HEK293 (cell line): ENCODE measurements at regions not wholly inside any gene's neighbourhood (a gene's known extent, or its start where the extent isn't known, plus 50 kb on each side); places are given as distances from the start of the nearest gene placed in this dataset.

Experiments used
- CTCF ChIA-PET: fragments of 350-600 bp; formaldehyde crosslinking; extraction: SDS; loops from one replicate; lab custom pipeline; 2021; ENCODE audit warnings: antibody characterized with exemption; lab: Yijun Ruan, JAX
- POLR2A ChIA-PET: fragments of 300-600 bp; formaldehyde crosslinking; extraction: SDS; loops from one replicate; lab custom pipeline; 2020; ENCODE audit warnings: antibody characterized with exemption, inconsistent platforms; lab: Yijun Ruan, JAX
- H3K27ac ChIP-seq: fragments of 200-500 bp; sonication (Bioruptor generic); 2 replicates; pipeline ENCODE4 v1.5.1; 2014; ENCODE audit warnings: low read depth, low read length, control low read depth, inconsistent platforms; ENCODE audit errors: extremely low read depth
- H3K36me3 ChIP-seq, 2 experiments: fragments of 200-500 bp in 1 of 2; sonication (Bioruptor generic) in 1 of 2; 1 replicate in 1 of 2; 2 replicates in 1 of 2; pipeline ENCODE4 v1.5.1; 2014 to 2017; ENCODE audit warnings: inconsistent platforms in 2 of 2, low read length in 2 of 2; ENCODE audit not compliant: control insufficient read depth in 2 of 2, insufficient read depth in 1 of 2
- H3K4me1 ChIP-seq: fragments of 200-500 bp; sonication (Bioruptor generic); 2 replicates; pipeline ENCODE4 v1.5.1; 2014; ENCODE audit warnings: mild to moderate bottlenecking, low read length, inconsistent platforms; ENCODE audit not compliant: control insufficient read depth, insufficient read depth
- H3K4me3 ChIP-seq: 2 replicates; pipeline ENCODE4 v1.5.1; 2011; ENCODE audit warnings: low read depth, mild to moderate bottlenecking, control low read depth, low read length, moderate library complexity
- H3K9me3 ChIP-seq: fragments of 200-500 bp; sonication (Bioruptor generic); 2 replicates; pipeline ENCODE4 v1.5.1; 2014; ENCODE audit warnings: low read depth, low read length, inconsistent platforms; ENCODE audit not compliant: control insufficient read depth, insufficient read depth
- IKZF3 ChIP-seq: fragments of 450-650 bp; IDR thresholded peaks from 2 replicates; pipeline ENCODE4 v1.5.0; 2018; ENCODE audit warnings: missing biosample characterization, mild to moderate bottlenecking, missing genetic modification characterization, moderate library complexity
- KLF1 ChIP-seq: fragments of 450-650 bp; formaldehyde crosslinking; IDR thresholded peaks from 2 replicates; pipeline ENCODE4 v1.5.1; 2016; ENCODE audit warnings: missing biosample characterization, missing genetic modification characterization
- PBX3 ChIP-seq: sonication (generic); formaldehyde crosslinking; IDR thresholded peaks from 2 replicates; pipeline ENCODE4 v1.8.1; 2022; ENCODE audit warnings: mild to moderate bottlenecking, moderate library complexity, missing genetic modification reagents
- ZNF138 ChIP-seq: fragments of 450-650 bp; formaldehyde crosslinking; IDR thresholded peaks from 2 replicates; pipeline ENCODE4 v1.5.1; 2016; ENCODE audit warnings: missing biosample characterization, missing genetic modification characterization, borderline replicate concordance
- ZNF214 ChIP-seq: fragments of 450-650 bp; formaldehyde crosslinking; IDR thresholded peaks from 2 replicates; pipeline ENCODE4 v1.5.1; 2017; ENCODE audit warnings: missing biosample characterization, mild to moderate bottlenecking, missing genetic modification characterization, borderline replicate concordance
- ZNF248 ChIP-seq: fragments of 450-650 bp; formaldehyde crosslinking; IDR thresholded peaks from 2 replicates; pipeline ENCODE4 v1.5.1; 2017; ENCODE audit warnings: missing biosample characterization, missing genetic modification characterization
- ZNF404 ChIP-seq: fragments of 450-650 bp; formaldehyde crosslinking; IDR thresholded peaks from 2 replicates; pipeline ENCODE4 v1.5.1; 2017; ENCODE audit warnings: missing biosample characterization, missing genetic modification characterization
- ZNF561 ChIP-seq: fragments of 450-650 bp; IDR thresholded peaks from 2 replicates; pipeline ENCODE4 v1.5.1; 2018; ENCODE audit warnings: missing biosample characterization, missing genetic modification characterization, borderline replicate concordance
- ZNF571 ChIP-seq: fragments of 450-650 bp; formaldehyde crosslinking; IDR thresholded peaks from 2 replicates; pipeline ENCODE4 v1.5.0; 2017; ENCODE audit warnings: missing biosample characterization, missing genetic modification characterization
- ZNF600 ChIP-seq: fragments of 450-650 bp; formaldehyde crosslinking; IDR thresholded peaks from 2 replicates; pipeline ENCODE4 v1.5.1; 2016; ENCODE audit warnings: missing biosample characterization, missing genetic modification characterization
- ZNF639 ChIP-seq: fragments of 450-650 bp; formaldehyde crosslinking; IDR thresholded peaks from 2 replicates; pipeline ENCODE4 v1.5.1; 2016; ENCODE audit warnings: missing biosample characterization, missing genetic modification characterization
- ZNF660 ChIP-seq: fragments of 450-650 bp; IDR thresholded peaks from 2 replicates; pipeline ENCODE4 v1.5.1; 2018; ENCODE audit warnings: missing biosample characterization, mild to moderate bottlenecking, missing genetic modification characterization
- ZNF677 ChIP-seq: fragments of 450-650 bp; IDR thresholded peaks from 2 replicates; pipeline ENCODE4 v1.5.0; 2018; ENCODE audit warnings: missing biosample characterization, mild to moderate bottlenecking, missing genetic modification characterization, moderate library complexity
- ZNF747 ChIP-seq: fragments of 450-650 bp; formaldehyde crosslinking; IDR thresholded peaks from 2 replicates; pipeline ENCODE4 v1.5.1; 2016; ENCODE audit warnings: missing biosample characterization, missing genetic modification characterization
- TF ChIP-seq, protein P1 (sequence below): fragments of 450-650 bp; formaldehyde crosslinking; IDR thresholded peaks from 2 replicates; pipeline ENCODE4 v1.5.1; 2017; ENCODE audit warnings: missing biosample characterization, missing genetic modification characterization
- TF ChIP-seq, protein P2 (sequence below): fragments of 450-650 bp; formaldehyde crosslinking; IDR thresholded peaks from 2 replicates; pipeline ENCODE4; 2016; ENCODE audit warnings: missing biosample characterization, missing genetic modification characterization
- TF ChIP-seq, protein P3 (sequence below): fragments of 450-650 bp; formaldehyde crosslinking; IDR thresholded peaks from 2 replicates; pipeline ENCODE4 v1.5.1; 2016; ENCODE audit warnings: missing biosample characterization, missing genetic modification characterization
- TF ChIP-seq, protein P4 (sequence below): fragments of 450-650 bp; formaldehyde crosslinking; IDR thresholded peaks from 2 replicates; pipeline ENCODE4 v1.5.1; 2016; ENCODE audit warnings: missing biosample characterization, missing genetic modification characterization

DNA sequence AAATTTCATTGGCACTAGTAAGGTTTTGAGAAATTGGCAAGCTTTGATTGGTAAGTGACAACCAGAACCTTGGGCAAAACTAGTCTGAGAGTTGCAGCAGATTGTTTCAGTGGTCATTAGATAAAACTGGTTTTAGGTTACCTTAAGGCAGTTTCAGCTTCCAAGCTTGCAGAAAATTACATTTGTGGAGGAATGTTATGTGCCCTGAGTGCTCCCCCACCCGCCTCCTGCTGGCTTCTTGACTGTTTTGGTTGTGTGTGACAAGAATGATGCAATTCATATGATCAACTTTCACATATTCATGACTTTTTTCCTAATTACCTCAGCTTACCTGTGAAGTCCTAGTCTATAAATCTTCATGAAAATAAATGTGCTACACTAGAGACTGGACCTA, 599.5 kb upstream of the ZNF804A start:
- ChIA-PET POLR2A (no interaction called here), CTCF (no interaction called here)
- no peak overlapping the region for H3K27ac ChIP-seq
- H3K4me3 ChIP-seq: no peak overlapping the region
- H3K9me3 ChIP-seq: no peaks in the 10 kb centered on the region
- H3K4me1 ChIP-seq: peaks cover 12% of the 10 kb centered on the region
- TF ChIP-seq, protein P1, sequence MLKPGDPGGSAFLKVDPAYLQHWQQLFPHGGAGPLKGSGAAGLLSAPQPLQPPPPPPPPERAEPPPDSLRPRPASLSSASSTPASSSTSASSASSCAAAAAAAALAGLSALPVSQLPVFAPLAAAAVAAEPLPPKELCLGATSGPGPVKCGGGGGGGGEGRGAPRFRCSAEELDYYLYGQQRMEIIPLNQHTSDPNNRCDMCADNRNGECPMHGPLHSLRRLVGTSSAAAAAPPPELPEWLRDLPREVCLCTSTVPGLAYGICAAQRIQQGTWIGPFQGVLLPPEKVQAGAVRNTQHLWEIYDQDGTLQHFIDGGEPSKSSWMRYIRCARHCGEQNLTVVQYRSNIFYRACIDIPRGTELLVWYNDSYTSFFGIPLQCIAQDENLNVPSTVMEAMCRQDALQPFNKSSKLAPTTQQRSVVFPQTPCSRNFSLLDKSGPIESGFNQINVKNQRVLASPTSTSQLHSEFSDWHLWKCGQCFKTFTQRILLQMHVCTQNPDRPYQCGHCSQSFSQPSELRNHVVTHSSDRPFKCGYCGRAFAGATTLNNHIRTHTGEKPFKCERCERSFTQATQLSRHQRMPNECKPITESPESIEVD (tag by site-specific recombination): peak; percentile 52; the same call in 1 of the 2 replicates
- TF ChIP-seq ZNF214: no peak
- TF ChIP-seq ZNF404 (tag by site-specific recombination): no peak
- H3K36me3 ChIP-seq: no peaks in the 10 kb centered on the region

- TF ChIP-seq ZNF561 (no peak), ZNF639 (tag by site-specific recombination) (no peak), ZNF248 (tag by site-specific recombination) (no peak), ZNF571 (no peak), PBX3 (no peak), IKZF3 (tag by site-specific recombination) (no peak), ZNF600 (tag by site-specific recombination) (no peak), ZNF747 (tag by site-specific recombination) (no peak), ZNF677 (no peak), ZNF138 (no peak), ZNF660 (no peak), KLF1 (no peak)
- TF ChIP-seq, protein P2, sequence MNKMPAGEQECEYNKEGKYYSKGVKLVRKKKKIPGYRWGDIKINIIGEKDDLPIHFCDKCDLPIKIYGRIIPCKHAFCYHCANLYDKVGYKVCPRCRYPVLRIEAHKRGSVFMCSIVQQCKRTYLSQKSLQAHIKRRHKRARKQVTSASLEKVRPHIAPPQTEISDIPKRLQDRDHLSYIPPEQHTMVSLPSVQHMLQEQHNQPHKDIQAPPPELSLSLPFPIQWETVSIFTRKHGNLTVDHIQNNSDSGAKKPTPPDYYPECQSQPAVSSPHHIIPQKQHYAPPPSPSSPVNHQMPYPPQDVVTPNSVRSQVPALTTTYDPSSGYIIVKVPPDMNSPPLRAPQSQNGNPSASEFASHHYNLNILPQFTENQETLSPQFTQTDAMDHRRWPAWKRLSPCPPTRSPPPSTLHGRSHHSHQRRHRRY: no peak
- TF ChIP-seq, protein P3, sequence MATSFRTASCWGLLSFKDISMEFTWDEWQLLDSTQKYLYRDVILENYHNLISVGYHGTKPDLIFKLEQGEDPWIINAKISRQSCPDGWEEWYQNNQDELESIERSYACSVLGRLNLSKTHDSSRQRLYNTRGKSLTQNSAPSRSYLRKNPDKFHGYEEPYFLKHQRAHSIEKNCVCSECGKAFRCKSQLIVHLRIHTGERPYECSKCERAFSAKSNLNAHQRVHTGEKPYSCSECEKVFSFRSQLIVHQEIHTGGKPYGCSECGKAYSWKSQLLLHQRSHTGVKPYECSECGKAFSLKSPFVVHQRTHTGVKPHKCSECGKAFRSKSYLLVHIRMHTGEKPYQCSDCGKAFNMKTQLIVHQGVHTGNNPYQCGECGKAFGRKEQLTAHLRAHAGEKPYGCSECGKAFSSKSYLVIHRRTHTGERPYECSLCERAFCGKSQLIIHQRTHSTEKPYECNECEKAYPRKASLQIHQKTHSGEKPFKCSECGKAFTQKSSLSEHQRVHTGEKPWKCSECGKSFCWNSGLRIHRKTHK: no peak
- TF ChIP-seq, protein P4, sequence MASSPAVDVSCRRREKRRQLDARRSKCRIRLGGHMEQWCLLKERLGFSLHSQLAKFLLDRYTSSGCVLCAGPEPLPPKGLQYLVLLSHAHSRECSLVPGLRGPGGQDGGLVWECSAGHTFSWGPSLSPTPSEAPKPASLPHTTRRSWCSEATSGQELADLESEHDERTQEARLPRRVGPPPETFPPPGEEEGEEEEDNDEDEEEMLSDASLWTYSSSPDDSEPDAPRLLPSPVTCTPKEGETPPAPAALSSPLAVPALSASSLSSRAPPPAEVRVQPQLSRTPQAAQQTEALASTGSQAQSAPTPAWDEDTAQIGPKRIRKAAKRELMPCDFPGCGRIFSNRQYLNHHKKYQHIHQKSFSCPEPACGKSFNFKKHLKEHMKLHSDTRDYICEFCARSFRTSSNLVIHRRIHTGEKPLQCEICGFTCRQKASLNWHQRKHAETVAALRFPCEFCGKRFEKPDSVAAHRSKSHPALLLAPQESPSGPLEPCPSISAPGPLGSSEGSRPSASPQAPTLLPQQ (tag by site-specific recombination): no peak
- no peaks in the 10 kb centered on the region for H3K36me3 ChIP-seq
- H3K9me3 ChIP-seq: no peaks in the 10 kb centered on the region
- H3K4me1 ChIP-seq: peaks cover 3% of the 10 kb centered on the region; the same call in 1 of the 2 replicates
- no peak overlapping the region for H3K4me3 ChIP-seq
- ChIA-PET CTCF (no interaction called here), POLR2A (no interaction called here)
- H3K27ac ChIP-seq: no peak overlapping the region
Measured at GRCh38 chr2:184004289-184004947, 593.9 kb upstream of the ZNF804A start.
